Stimulated activated CD4-positive, alpha-beta T cell treated with anti-CD3 and anti-CD28 coated beads, Interleukin-4, amount 100 ng/mL, for 1 hour (primary cell): ENCODE measurements at regions not wholly inside any gene's neighbourhood (a gene's known extent, or its start where the extent isn't known, plus 50 kb on each side); places are given as distances from the start of the nearest gene placed in this dataset.
"Not testable (repeated sequence)": the region's sequence is repeated elsewhere in the genome, so short reads cannot be mapped to it uniquely, and the experiment has no call there.

Experiments used
- DNase-seq: peaks from one replicate; pipeline ENCODE4 v3.0.0-alpha.2; 2020

- DNase-seq: not testable (repeated sequence)
Observed at GRCh38 chrX:40951407-40951806, 133.8 kb upstream of the USP9X start.

DNA sequence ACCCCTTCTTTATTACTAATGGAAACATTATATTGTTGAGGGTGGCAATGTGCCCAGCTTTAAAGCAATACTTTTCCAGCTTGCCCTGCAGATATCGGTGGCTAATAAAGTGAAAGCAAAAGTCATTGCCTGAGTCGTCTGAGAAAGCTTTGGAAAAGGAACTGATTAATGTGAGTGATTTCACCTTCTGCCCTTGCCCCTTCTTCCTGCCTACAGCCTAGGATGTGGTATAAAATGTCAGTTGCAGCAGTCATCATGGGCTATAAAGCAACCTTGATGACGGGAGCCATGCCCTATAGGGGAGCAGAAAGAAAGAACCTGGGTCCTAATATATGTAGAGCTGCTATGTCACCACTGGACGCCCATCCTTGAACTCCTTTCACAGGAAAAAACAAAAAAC lies 132.4 kb upstream of the USP9X start:
- DNase-seq: no peak

DNA sequence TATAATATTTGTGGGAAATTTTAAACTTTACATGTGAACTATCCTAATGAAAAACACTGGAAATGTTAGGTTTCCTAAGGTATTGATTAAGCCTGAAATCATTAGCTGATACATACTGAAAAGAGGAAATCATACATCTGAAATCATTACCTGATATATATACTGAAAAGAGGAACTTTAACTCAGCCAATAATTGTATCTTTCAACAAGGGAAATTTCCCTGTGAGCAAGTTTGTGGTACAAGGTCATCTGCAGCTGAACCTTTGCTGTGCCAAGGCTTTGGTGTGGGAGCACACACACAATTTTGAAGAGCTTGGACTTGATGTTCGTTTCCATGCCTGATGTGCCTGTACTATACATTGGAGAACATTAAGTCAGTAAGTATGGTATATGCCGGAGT lies 131.9 kb upstream of the USP9X start:
- DNase-seq: no peak

DNA sequence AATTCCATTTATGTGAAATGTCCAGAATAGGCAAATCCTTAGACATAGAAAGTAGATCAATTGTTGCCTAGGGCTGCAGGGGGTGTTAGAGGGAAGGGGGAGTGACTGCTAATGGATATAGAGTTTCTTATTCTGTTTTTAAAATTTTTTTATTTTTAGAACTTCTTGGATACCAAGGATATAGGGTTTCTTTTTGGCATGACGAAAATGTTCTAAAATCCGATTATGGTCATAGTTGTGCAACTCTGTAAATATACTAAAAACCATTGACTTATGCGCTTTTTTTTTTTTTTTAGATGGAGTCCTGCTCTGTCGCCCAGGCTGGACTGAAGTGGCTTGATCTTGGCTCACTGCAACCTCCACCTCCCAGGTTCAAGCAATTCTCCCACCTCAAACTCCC lies 125.2 kb upstream of the USP9X start:
- DNase-seq: no peak

DNA sequence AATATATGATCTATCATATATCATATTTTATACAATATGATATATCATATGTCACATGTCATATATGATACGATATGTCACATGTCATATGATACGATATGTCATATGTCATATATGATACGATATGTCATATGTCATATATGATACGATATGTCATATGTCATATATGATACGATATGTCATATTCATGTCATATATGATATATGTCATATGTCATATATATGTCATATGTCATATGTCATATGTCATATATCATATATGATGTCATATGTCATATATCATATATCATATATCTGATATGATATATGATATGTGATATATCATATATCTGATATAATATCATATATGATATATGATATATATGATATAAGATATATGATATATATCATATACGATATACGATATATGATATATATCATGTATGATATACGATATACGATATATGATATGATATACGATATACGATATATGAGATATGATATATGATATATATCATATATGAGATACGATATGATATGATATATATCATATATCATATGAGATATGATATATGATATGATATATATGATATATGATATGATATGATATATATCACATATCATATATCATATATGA lies 122.3 kb upstream of the USP9X start:
- DNase-seq: no peak

DNA sequence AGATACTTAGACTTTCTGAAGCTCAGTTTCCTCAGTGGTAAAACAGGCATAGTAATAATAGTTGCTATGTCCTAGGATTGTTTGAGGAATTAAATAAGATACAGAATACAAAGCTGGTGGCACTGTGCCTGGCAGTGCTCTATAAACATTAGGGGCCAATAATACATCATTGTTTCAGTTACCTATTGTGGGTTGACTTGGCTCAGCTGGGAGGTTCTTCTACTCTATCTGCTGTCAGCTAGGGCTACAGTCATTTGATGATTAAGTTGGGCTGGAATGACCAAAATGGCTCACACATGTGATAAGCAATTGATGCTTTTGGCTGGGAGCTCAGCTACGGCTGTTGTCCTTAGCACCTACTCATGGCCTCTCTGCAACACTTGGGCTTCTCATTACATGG lies 121.2 kb upstream of the USP9X start:
- no peak for DNase-seq

- DNase-seq: no peak
Observed at GRCh38 chrX:40964633-40965586, 120.3 kb upstream of the USP9X start.

GRCh38 chrX:40966213-40966820 lies 118.9 kb upstream of the USP9X start:
- DNase-seq: no peak

DNA sequence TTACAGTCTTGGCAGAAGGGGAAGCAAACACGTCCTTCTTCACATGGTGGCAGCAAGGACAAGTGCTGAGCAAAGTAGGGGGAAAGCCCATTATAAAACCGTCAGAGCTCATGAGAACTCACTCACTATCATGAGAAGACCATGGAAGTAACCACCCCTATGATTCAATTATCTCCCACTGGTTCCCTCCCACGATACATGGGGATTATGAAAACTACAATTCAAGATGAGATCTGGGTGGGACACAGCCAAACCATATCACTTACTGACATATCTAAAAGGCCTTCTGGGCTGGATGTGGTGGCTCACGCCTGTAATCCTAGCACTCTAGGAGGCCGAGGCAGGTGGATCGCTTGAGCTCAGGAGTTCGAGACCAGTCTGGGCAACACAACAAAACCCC lies 117.1 kb upstream of the USP9X start:
- no peak for DNase-seq

- no peak for DNase-seq
Observed at GRCh38 chrX:40971736-40972135, 113.5 kb upstream of the USP9X start.

- no peak for DNase-seq
Observed at GRCh38 chrX:40973619-40974018, 111.6 kb upstream of the USP9X start.

GRCh38 chrX:40975951-40976350 lies 109.3 kb upstream of the USP9X start:
- DNase-seq: no peak

GRCh38 chrX:40976981-40977380 lies 108.3 kb upstream of the USP9X start:
- no peak for DNase-seq

GRCh38 chrX:40984962-40985361 lies 100.3 kb upstream of the USP9X start:
- no peak for DNase-seq

- DNase-seq: no peak
Observed at GRCh38 chrX:40987413-40987812, 97.8 kb upstream of the USP9X start.

GRCh38 chrX:40988100-40988499 lies 97.1 kb upstream of the USP9X start:
- no peak for DNase-seq

DNA sequence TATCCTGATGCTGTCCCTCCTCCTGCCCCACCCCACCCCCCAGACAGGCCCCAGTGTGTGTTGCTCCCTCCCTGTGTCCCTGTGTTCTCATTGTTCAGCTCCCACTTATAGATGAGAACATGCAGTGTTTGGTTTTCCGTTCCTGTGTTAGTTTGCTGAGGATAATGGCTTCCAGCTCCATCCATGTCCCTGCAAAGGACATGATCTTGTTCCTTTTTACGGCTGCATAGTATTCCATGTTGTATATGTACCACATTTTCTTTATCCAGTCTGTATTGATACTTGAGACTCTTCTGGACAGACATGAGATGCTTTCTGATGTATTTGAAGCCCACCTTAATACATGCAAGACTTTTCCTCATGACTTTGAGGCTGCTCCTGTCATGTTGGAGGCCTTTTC lies 91.8 kb upstream of the USP9X start:
- not testable (repeated sequence) for DNase-seq

DNA sequence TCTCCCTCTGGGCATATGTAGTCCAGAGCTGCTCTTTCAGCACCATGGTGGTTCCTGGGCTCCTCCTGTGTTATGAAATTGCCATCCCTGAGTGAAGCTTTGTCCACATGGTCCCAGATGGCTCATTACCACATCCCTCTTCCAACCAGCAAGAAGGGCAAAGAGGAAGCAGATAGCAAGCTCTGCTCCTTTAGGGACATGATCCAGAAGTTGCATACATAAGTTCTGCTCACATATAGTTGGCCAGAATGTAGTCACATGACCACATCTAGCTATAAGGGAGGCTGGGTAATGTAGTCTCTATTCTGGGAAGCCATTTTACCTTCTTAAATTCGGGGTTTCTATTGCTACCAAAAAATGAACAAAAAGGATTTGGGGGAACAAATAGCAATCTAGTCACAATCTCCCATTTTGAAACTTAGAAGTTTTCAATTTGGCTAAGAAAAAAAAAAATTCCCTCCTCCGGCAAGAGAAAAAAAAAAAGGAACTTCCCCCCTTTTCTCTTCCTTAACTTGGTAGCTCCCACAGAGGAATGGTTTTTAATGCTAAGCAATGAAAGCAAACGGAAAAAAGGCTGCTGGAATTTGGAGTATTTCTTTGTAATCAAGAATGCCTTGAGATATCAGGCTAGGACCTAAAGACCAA lies 88.2 kb upstream of the USP9X start:
- no peak for DNase-seq

GRCh38 chrX:40998123-40998522 lies 87.1 kb upstream of the USP9X start:
- no peak for DNase-seq

DNA sequence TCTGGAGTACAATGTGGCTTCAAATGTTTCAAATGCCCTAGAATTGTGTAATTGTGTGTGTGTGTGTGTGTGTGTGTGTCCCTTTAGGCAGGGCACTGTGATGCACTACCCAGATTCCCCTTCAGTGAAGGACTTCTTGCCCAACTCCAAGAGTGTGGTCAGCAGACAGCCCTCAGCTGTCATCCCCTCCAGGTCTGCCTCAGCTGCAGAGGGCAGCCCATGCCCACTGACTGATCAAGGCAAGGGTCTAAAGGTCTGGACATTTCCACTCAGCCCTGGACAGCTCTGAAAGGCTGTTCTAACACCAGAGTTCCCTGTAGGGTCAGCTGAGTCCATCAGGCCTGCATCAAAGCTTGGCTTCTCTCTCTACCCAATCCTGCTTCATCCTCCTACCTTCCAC lies 83.9 kb upstream of the USP9X start:
- DNase-seq: no peak

DNA sequence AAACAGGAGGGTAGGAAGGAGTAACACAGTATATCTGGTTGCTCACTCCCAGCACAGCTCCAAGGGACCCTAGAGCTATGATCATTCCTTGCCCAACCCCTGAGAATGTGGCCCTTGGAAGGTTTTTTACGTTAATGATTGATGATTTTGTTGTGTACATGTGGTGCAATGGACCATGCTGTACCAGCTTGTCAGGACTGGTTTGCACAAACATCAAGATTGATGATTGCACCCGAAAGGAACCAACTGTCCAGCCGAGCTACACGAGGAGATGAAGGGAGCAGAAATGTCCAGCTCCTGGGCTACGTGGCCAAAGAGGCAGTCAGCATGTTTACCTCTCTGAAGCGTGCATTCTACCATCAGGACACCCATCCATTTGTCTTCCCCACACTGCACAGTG lies 83.2 kb upstream of the USP9X start:
- no peak for DNase-seq

DNA sequence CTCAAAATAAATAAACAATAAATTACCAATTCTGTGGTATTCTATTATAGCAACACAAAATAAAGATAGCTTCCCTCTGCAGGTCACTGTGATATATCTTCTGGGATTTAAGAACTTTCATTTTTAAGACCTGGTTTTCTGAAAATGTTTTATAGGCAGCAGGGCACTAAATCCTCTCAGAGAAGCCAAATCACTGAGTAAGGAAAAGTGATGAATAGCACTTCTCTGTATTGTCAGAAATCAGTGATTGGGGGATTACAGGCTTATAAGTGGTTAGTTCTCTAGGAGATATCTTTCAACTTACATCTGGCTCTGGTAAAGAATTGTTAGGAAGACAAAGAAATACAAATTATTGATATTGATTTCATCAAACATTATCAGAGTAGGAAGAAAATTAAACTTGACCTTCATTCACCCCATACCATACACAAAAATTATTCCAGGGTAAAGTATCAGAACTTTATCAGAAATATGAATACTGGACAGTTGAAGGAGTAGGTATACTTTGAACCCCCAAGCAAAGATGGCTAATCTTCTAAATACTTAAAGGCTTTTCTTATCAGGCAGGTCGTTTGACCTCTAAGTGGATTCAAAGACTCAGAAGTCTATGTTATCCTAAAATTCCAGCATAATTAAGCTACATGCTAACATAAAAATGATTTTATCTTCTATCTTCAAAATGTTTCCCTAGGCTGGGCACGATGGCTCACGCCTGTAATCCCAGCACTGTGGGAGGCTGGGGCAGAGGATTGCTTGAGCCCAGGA lies 81.6 kb upstream of the USP9X start:
- no peak for DNase-seq
